ENCODE measurements at regions not wholly inside any gene's neighbourhood (a gene's known extent, or its start where the extent isn't known, plus 50 kb on each side); places are given as distances from the start of the nearest gene placed in this dataset.

- Histone ChIP-seq H3K27me3 (ENCODE audit: insufficient read depth, low read depth, low read length) (no peaks in the 10 kb centered on the region), H4K20me1 (ENCODE audit: insufficient read depth) (no peaks in the 10 kb centered on the region), H3F3A (ENCODE audit: insufficient read depth, low read length, poor library complexity, severe bottlenecking) (no peaks in the 10 kb centered on the region), H3K9ac (ENCODE audit: low read length) (no peak overlapping the region), H3K27ac (ENCODE audit: low read length) (no peak overlapping the region), H3K4me2 (ENCODE audit: low read length) (no peak overlapping the region), H2AFZ (ENCODE audit: low read depth, low read length) (no peak overlapping the region), H3K9me3 (ENCODE audit: low read length) (no peaks in the 10 kb centered on the region), H3K9me2 (ENCODE audit: insufficient read depth, low read length) (no peaks in the 10 kb centered on the region), H3K36me3 (ENCODE audit: insufficient read depth, low read length) (no peaks in the 10 kb centered on the region), H3K4me3 (ENCODE audit: low read length) (no peak overlapping the region), H3K79me2 (replicated peaks; ENCODE audit: insufficient read depth, low read length) (no peaks in the 10 kb centered on the region)
- no peak for TF ChIP-seq EZH2 (IDR thresholded peaks at IDR 0.05; ENCODE audit: borderline replicate concordance, insufficient read depth, low read length, poor library complexity, severe bottlenecking)
- TF ChIP-seq, protein P1, sequence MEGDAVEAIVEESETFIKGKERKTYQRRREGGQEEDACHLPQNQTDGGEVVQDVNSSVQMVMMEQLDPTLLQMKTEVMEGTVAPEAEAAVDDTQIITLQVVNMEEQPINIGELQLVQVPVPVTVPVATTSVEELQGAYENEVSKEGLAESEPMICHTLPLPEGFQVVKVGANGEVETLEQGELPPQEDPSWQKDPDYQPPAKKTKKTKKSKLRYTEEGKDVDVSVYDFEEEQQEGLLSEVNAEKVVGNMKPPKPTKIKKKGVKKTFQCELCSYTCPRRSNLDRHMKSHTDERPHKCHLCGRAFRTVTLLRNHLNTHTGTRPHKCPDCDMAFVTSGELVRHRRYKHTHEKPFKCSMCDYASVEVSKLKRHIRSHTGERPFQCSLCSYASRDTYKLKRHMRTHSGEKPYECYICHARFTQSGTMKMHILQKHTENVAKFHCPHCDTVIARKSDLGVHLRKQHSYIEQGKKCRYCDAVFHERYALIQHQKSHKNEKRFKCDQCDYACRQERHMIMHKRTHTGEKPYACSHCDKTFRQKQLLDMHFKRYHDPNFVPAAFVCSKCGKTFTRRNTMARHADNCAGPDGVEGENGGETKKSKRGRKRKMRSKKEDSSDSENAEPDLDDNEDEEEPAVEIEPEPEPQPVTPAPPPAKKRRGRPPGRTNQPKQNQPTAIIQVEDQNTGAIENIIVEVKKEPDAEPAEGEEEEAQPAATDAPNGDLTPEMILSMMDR (IDR thresholded peaks at IDR 0.05; ENCODE audit: poor library complexity, severe bottlenecking) = no peak
Observed at GRCh38 chr9:131798246-131798645, 58.4 kb upstream of the RAPGEF1 start.

DNA sequence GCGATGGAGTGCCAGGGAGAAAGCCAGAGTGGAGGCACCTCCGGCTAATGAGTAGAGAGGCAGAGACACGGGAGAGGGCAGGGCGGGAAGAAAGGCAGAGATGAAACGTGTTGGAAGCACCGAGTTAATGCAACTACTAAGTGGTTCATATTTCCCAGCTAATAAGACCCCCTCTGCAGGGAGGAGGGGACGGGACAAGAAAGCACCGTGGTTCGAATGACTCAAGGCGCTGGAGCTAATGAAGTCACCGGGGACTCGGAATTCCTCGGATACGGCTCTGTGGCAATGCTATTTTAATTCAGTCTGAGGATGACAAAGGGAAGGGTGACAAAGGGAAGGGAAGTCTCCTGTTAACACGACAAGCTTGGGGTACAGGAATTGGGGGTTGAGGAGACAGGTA lies 54.5 kb upstream of the RAPGEF1 start:
- Histone ChIP-seq H3K4me2 (ENCODE audit: low read length) (no peak overlapping the region), H3K9me3 (ENCODE audit: low read length) (peaks cover 4% of the 10 kb centered on the region)

More for the DNA sequence above, 54.5 kb upstream of the RAPGEF1 start:
- Histone ChIP-seq H3F3A (ENCODE audit: insufficient read depth, low read length, poor library complexity, severe bottlenecking) (no peaks in the 10 kb centered on the region), H3K79me2 (replicated peaks; ENCODE audit: insufficient read depth, low read length) (no peaks in the 10 kb centered on the region), H3K4me3 (ENCODE audit: low read length) (no peak overlapping the region), H3K27me3 (ENCODE audit: insufficient read depth, low read depth, low read length) (no peaks in the 10 kb centered on the region), H2AFZ (ENCODE audit: low read depth, low read length) (no peak overlapping the region), H3K9me2 (ENCODE audit: insufficient read depth, low read length) (no peaks in the 10 kb centered on the region), H3K36me3 (ENCODE audit: insufficient read depth, low read length) (no peaks in the 10 kb centered on the region), H3K27ac (ENCODE audit: low read length) (no peak overlapping the region), H3K9ac (ENCODE audit: low read length) (no peak overlapping the region), H4K20me1 (ENCODE audit: insufficient read depth) (no peaks in the 10 kb centered on the region)
- TF ChIP-seq REST (IDR thresholded peaks at IDR 0.05; ENCODE audit: borderline replicate concordance) (peak; percentile 35), RAD21 (conservative IDR thresholded peaks at IDR 0.05) (no peak)

All from neural cell (in vitro differentiated cells).